Lung (tissue), 11 donors: ENCODE measurements at regions not wholly inside any gene's neighbourhood (a gene's known extent, or its start where the extent isn't known, plus 50 kb on each side); places are given as distances from the start of the nearest gene placed in this dataset.

Experiments used
- ATAC-seq: fragments of 200-7000 bp; cut with Tn5 transposase; one replicate; pipeline ENCODE4 v1.9.1; 2020; ENCODE audit warnings: moderate number of reproducible peaks; ENCODE audit not compliant: insufficient read depth, low FRiP score
- DNase-seq, 3 donors: peaks; one replicate each; pipeline ENCODE4 v3.0.0-alpha.2; 2013 to 2017
- H3K27ac ChIP-seq, 2 donors: one replicate each; pipeline ENCODE4 v1.5.1; 2013; ENCODE audit warnings: mild to moderate bottlenecking in 2 of 2, moderate library complexity in 2 of 2, control low read depth in 1 of 2, inconsistent platforms in 1 of 2, low read depth in 1 of 2, low read length in 1 of 2
- H3K27me3 ChIP-seq, 3 donors: one replicate each; pipeline ENCODE4 v1.5.1; 2013; ENCODE audit warnings: low read length in 2 of 3; ENCODE audit not compliant: control insufficient read depth in 3 of 3, insufficient read depth in 3 of 3
- H3K36me3 ChIP-seq, 4 donors: one replicate each; pipeline ENCODE4 v1.5.1; 2013; ENCODE audit warnings: low read length in 4 of 4, mild to moderate bottlenecking in 1 of 4, moderate library complexity in 1 of 4; ENCODE audit not compliant: control insufficient read depth in 4 of 4, insufficient read depth in 4 of 4
- H3K4me1 ChIP-seq, 5 donors: one replicate each; pipeline ENCODE4 v1.5.1; 2013; ENCODE audit warnings: low read length in 5 of 5, mild to moderate bottlenecking in 2 of 5, moderate library complexity in 1 of 5; ENCODE audit not compliant: control insufficient read depth in 5 of 5, insufficient read depth in 5 of 5
- H3K4me3 ChIP-seq: one replicate; pipeline ENCODE4 v1.5.1; 2013; ENCODE audit warnings: mild to moderate bottlenecking, control low read depth, moderate library complexity
- H3K9ac ChIP-seq, 2 donors: one replicate each; pipeline ENCODE4 v1.5.1; 2013; ENCODE audit warnings: low read length in 2 of 2, control low read depth in 1 of 2; ENCODE audit not compliant: insufficient read depth in 1 of 2
- H3K9me3 ChIP-seq, 4 donors: one replicate each; pipeline ENCODE4 v1.5.1; 2013; ENCODE audit warnings: low read length in 3 of 4, mild to moderate bottlenecking in 1 of 4, moderate library complexity in 1 of 4; ENCODE audit not compliant: control insufficient read depth in 4 of 4, insufficient read depth in 3 of 4
- CTCF ChIP-seq: IDR thresholded peaks from 2 replicates; pipeline ENCODE4 v1.5.1; 2012; ENCODE audit warnings: mild to moderate bottlenecking; ENCODE audit errors: control extremely low read depth, extremely low read depth
- WGBS, 2 donors: extraction: QIAGEN DNeasy Blood & Tissue Kit; methylation state at CpG; one replicate each; pipeline ENCODE4 v1.1.7; 2013; 5-methylcytosine and 5-hydroxymethylcytosine counted together
- donor health status: control.
- donor health status: control.
- donor health status: Bipolar disorder and iron deficiency.
- donor health status: healthy.
- donor health status: DM: yes; HTN: yes; CAD: no.

GRCh38 chr2:17070711-17071110, 405.1 kb upstream of the CYRIA start:
- Histone ChIP-seq H3K27me3 (no peaks in the 10 kb centered on the region), H3K36me3 (no peaks in the 10 kb centered on the region), H3K27ac (no peak overlapping the region), H3K4me1 (no peaks in the 10 kb centered on the region), H3K9me3 (peaks cover 0 to 4% (median 0%) of the 10 kb centered on the region in 4 donors), H3K9ac (no peak overlapping the region), H3K4me3 (no peak overlapping the region)
- ATAC-seq (no peak), DNase-seq (no peak)
- TF ChIP-seq CTCF, result no peak

GRCh38 chr2:17069564-17069963, 403.9 kb upstream of the CYRIA start:
- H3K9me3 ChIP-seq, result peaks cover 0 to 4% (median 0%) of the 10 kb centered on the region in 4 donors
- no peak for TF ChIP-seq CTCF
- no peak overlapping the region for H3K27ac ChIP-seq
- WGBS, 2 donors, result 91 to 94% methylated on average over 4 of the region's 4 CpGs
- H3K9ac ChIP-seq, result no peak overlapping the region
- H3K4me1 ChIP-seq, result no peaks in the 10 kb centered on the region
- no peaks in the 10 kb centered on the region for H3K36me3 ChIP-seq
- no peak overlapping the region for H3K4me3 ChIP-seq
- H3K27me3 ChIP-seq, result no peaks in the 10 kb centered on the region
- DNase-seq (no peak), ATAC-seq (no peak)

GRCh38 chr2:17068021-17068420, 402.4 kb upstream of the CYRIA start:
- H3K4me3 ChIP-seq, result no peak overlapping the region
- peaks cover 0 to 4% (median 0%) of the 10 kb centered on the region in 4 donors for H3K9me3 ChIP-seq
- peak in 1 of 3 donors; percentile 15 for DNase-seq
- H3K4me1 ChIP-seq, result no peaks in the 10 kb centered on the region
- no peaks in the 10 kb centered on the region for H3K27me3 ChIP-seq
- ATAC-seq, result no peak
- WGBS, 2 donors, result 59 to 71% methylated on average over 4 of the region's 4 CpGs
- H3K36me3 ChIP-seq, result no peaks in the 10 kb centered on the region
- H3K27ac ChIP-seq, result no peak overlapping the region
- no peak for TF ChIP-seq CTCF
- H3K9ac ChIP-seq, result no peak overlapping the region

GRCh38 chr2:17065536-17065935, 399.9 kb upstream of the CYRIA start:
- Histone ChIP-seq H3K9ac (no peak overlapping the region), H3K36me3 (no peaks in the 10 kb centered on the region), H3K27me3 (no peaks in the 10 kb centered on the region), H3K4me1 (no peaks in the 10 kb centered on the region), H3K9me3 (no peaks in the 10 kb centered on the region), H3K27ac (no peak overlapping the region), H3K4me3 (no peak overlapping the region)
- DNase-seq (no peak), ATAC-seq (no peak)
- 78 to 81% methylated on average over 6 of the region's 6 CpGs for WGBS, 2 donors
- no peak for TF ChIP-seq CTCF
